Activated CD4-positive, alpha-beta T cell treated with anti-CD3 and anti-CD28 coated beads, Interleukin-2, amount 10 ng/mL, durations not matched to agents 7 days and 5 days (primary cell): ENCODE measurements at regions not wholly inside any gene's neighbourhood (a gene's known extent, or its start where the extent isn't known, plus 50 kb on each side); places are given as distances from the start of the nearest gene placed in this dataset.

Experiments
- CTCF ChIA-PET: fragments of 350-600 bp; sonication (Branson Sonifier 250); formaldehyde crosslinking; loops from one replicate; lab custom pipeline; 2021; ENCODE audit warnings: antibody characterized with exemption; lab: Charles Lee
- POLR2A ChIA-PET: fragments of 350-600 bp; sonication (Branson Sonifier 250); formaldehyde crosslinking; loops from one replicate; lab custom pipeline; 2021; ENCODE audit warnings: antibody characterized with exemption; lab: Charles Lee
- DNase-seq: peaks from one replicate; pipeline ENCODE4 v3.0.0-alpha.2; 2020
- H3K27ac Mint-ChIP-seq: one replicate; pipeline ENCODE4 v1.8.0; 2021; ENCODE audit warnings: mild to moderate bottlenecking, moderate library complexity, mixed read lengths
- H3K27me3 Mint-ChIP-seq: one replicate; pipeline ENCODE4 v1.8.0; 2021; ENCODE audit warnings: mixed read lengths
- H3K36me3 Mint-ChIP-seq: one replicate; pipeline ENCODE4 v1.8.0; 2021; ENCODE audit warnings: low read depth, mixed read lengths
- H3K4me1 Mint-ChIP-seq: one replicate; pipeline ENCODE4 v1.8.0; 2021; ENCODE audit warnings: mixed read lengths
- H3K4me3 Mint-ChIP-seq: one replicate; pipeline ENCODE4 v1.8.0; 2021; ENCODE audit warnings: mild to moderate bottlenecking, moderate library complexity, mixed read lengths
- H3K9me3 Mint-ChIP-seq: one replicate; pipeline ENCODE4 v1.8.0; 2021; ENCODE audit warnings: mixed read lengths

DNA sequence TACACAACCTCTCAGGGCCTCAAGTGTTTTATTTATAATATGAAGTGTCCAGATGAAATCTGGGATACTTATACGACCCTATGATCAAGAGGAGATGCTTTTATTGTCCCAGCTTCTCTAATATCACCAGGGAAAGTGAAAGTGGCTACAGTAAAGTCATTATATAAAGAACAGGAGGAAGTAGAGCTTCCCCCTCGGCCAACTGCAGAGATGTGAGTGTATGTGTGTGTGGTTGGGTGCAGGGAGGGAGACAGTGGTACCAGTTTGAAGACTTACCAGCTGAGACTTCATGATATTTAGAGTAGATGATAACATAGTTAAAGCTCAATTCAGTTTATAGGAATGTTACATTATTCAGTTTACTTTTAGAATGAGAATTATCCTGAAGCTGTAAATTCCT, 373.6 kb upstream of the DDI1 start:
- Mint-ChIP-seq H3K9me3 (no peaks in the 10 kb centered on the region), H3K4me3 (no peak overlapping the region), H3K36me3 (no peaks in the 10 kb centered on the region), H3K4me1 (no peaks in the 10 kb centered on the region), H3K27ac (no peak overlapping the region), H3K27me3 (no peaks in the 10 kb centered on the region)
- no peak for DNase-seq
- ChIA-PET CTCF (no interaction called here), POLR2A (no interaction called here)

- Mint-ChIP-seq H3K36me3 (no peaks in the 10 kb centered on the region), H3K4me3 (no peak overlapping the region), H3K27ac (no peak overlapping the region), H3K27me3 (no peaks in the 10 kb centered on the region), H3K9me3 (no peaks in the 10 kb centered on the region), H3K4me1 (no peaks in the 10 kb centered on the region)
- ChIA-PET POLR2A (no interaction called here), CTCF (interaction anchor here (0.6 kb wide), 1 partner anchor 953 kb away, joined by 3 read pairs; no protein-coding TSS in a partner anchor)
- no peak for DNase-seq
Observed at GRCh38 chr11:103668859-103669258, 367.6 kb upstream of the DDI1 start.

- CTCF ChIA-PET: interaction anchor here (1.7 kb wide), 1 partner anchor 10 kb away, joined by 4 read pairs; no protein-coding TSS in a partner anchor
- H3K4me3 Mint-ChIP-seq: no peak overlapping the region
Observed at GRCh38 chr11:103671143-103671651, 365.2 kb upstream of the DDI1 start.

DNA sequence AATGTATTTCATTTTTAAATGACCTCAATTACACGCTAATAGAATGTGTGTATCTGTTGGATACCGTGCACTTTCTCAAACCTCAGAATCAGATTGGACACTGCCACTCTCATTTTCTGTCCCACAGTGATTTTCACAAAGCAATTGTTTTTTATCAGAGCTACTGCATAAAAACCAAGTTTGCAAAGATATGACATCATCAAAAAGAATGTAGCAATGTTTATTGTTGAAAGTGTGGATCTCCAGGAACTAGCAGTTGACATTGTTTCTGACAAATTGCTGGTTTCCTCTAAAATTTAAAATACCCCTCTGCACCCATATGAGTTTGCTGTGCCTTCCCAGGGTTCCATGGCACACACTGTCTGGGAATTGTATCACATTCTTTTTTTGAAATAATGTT, 362.7 kb upstream of the DDI1 start:
- DNase-seq: no peak
- Mint-ChIP-seq H3K27me3 (no peaks in the 10 kb centered on the region), H3K9me3 (no peaks in the 10 kb centered on the region), H3K4me1 (no peaks in the 10 kb centered on the region), H3K36me3 (no peaks in the 10 kb centered on the region), H3K27ac (no peak overlapping the region), H3K4me3 (no peak overlapping the region)
- ChIA-PET POLR2A (no interaction called here), CTCF (no interaction called here)

More at GRCh38 chr11:103671143-103671651, 365.2 kb upstream of the DDI1 start:
- no peaks in the 10 kb centered on the region for H3K27me3 Mint-ChIP-seq
- no peak for DNase-seq
- H3K4me1 Mint-ChIP-seq: no peaks in the 10 kb centered on the region
- no peaks in the 10 kb centered on the region for H3K36me3 Mint-ChIP-seq
- H3K9me3 Mint-ChIP-seq: no peaks in the 10 kb centered on the region
- no peak overlapping the region for H3K27ac Mint-ChIP-seq
- POLR2A ChIA-PET: no interaction called here

DNA sequence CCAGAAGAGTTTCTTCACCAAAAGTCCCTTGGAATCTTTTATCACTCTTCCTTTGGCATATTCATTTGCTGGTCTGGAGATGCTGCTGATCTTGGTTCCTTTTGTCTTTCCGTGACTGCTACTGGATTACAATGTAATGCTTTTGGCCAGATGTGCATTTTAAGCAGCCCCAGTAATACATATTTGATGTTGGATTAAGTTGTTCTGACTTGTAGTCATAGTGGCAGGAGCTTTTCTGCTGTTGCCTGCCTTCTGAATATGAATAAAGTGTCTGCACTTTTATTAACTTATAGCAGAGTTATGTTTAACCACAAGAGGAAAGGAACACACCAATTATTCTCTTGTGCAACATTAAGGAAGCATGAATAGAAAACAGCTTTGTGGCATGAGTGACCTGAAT, 360.0 kb upstream of the DDI1 start:
- POLR2A ChIA-PET: no interaction called here

DNA sequence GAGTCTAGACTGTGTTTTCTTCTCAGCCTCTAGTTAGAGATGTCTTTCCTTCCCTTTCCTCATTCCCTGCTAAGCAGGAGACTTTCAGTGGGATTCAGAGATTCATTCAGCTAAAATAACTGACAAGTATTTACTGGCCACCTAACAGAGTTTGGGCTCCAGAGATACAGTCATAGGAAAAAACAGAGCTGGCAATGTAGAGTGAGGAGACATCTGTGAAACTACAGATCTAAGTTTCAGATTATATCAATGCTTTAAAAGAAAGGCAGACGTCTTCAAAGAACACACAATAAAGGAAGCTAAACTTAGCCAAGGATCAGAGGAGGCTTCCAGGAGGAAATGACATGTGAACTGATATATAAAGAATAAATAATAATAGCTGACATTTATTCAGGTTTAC, 355.6 kb upstream of the DDI1 start:
- Mint-ChIP-seq H3K4me1 (peaks cover 3% of the 10 kb centered on the region), H3K27me3 (no peaks in the 10 kb centered on the region), H3K27ac (no peak overlapping the region), H3K36me3 (no peaks in the 10 kb centered on the region), H3K9me3 (no peaks in the 10 kb centered on the region), H3K4me3 (no peak overlapping the region)
- POLR2A ChIA-PET: no interaction called here
- CTCF ChIA-PET: interaction anchor here (1.0 kb wide), 1 partner anchor 10 kb away, joined by 4 read pairs; no protein-coding TSS in a partner anchor
- DNase-seq: no peak

More for the DNA sequence above, 360.0 kb upstream of the DDI1 start:
- no peak for DNase-seq
- no peaks in the 10 kb centered on the region for H3K36me3 Mint-ChIP-seq
- H3K4me1 Mint-ChIP-seq: no peaks in the 10 kb centered on the region
- no peak overlapping the region for H3K4me3 Mint-ChIP-seq
- no peaks in the 10 kb centered on the region for H3K27me3 Mint-ChIP-seq
- CTCF ChIA-PET: interaction anchor here (0.6 kb wide), 1 partner anchor 46 kb away, joined by 5 read pairs; no protein-coding TSS in a partner anchor
- no peaks in the 10 kb centered on the region for H3K9me3 Mint-ChIP-seq
- no peak overlapping the region for H3K27ac Mint-ChIP-seq

GRCh38 chr11:103681855-103682254, 354.6 kb upstream of the DDI1 start:
- H3K36me3 Mint-ChIP-seq: no peaks in the 10 kb centered on the region
- ChIA-PET CTCF (interaction anchor here (0.9 to 1.2 kb wide), 2 partner anchors 10 to 20 kb away, joined by 3 to 5 read pairs; no protein-coding TSS in a partner anchor), POLR2A (no interaction called here)
- no peak for DNase-seq
- H3K4me1 Mint-ChIP-seq: peaks cover 3% of the 10 kb centered on the region
- H3K27me3 Mint-ChIP-seq: no peaks in the 10 kb centered on the region
- no peak overlapping the region for H3K4me3 Mint-ChIP-seq
- H3K27ac Mint-ChIP-seq: no peak overlapping the region
- H3K9me3 Mint-ChIP-seq: no peaks in the 10 kb centered on the region

GRCh38 chr11:103682318-103683184, 353.9 kb upstream of the DDI1 start:
- H3K36me3 Mint-ChIP-seq: no peaks in the 10 kb centered on the region
- no peak overlapping the region for H3K27ac Mint-ChIP-seq
- H3K4me3 Mint-ChIP-seq: no peak overlapping the region
- H3K4me1 Mint-ChIP-seq: peaks cover 3% of the 10 kb centered on the region
- POLR2A ChIA-PET: no interaction called here
- DNase-seq: peak; percentile 61
- no peaks in the 10 kb centered on the region for H3K27me3 Mint-ChIP-seq
- CTCF ChIA-PET: interaction anchor here (0.6 to 1.2 kb wide), 3 partner anchors 10 to 37 kb away, joined by 3 to 5 read pairs (median 3); no protein-coding TSS in a partner anchor
- no peaks in the 10 kb centered on the region for H3K9me3 Mint-ChIP-seq

GRCh38 chr11:103683576-103683975, 352.9 kb upstream of the DDI1 start:
- ChIA-PET CTCF (no interaction called here), POLR2A (no interaction called here)
- Mint-ChIP-seq H3K27me3 (no peaks in the 10 kb centered on the region), H3K36me3 (no peaks in the 10 kb centered on the region), H3K27ac (no peak overlapping the region), H3K9me3 (no peaks in the 10 kb centered on the region), H3K4me1 (peaks cover 3% of the 10 kb centered on the region), H3K4me3 (no peak overlapping the region)
- DNase-seq: no peak

GRCh38 chr11:103688924-103689323, 347.5 kb upstream of the DDI1 start:
- POLR2A ChIA-PET: no interaction called here
- no peaks in the 10 kb centered on the region for H3K27me3 Mint-ChIP-seq

GRCh38 chr11:103690356-103690755, 346.1 kb upstream of the DDI1 start:
- no peak for DNase-seq
- Mint-ChIP-seq H3K4me1 (no peaks in the 10 kb centered on the region), H3K4me3 (no peak overlapping the region), H3K36me3 (no peaks in the 10 kb centered on the region), H3K9me3 (no peaks in the 10 kb centered on the region), H3K27me3 (peaks cover 2% of the 10 kb centered on the region), H3K27ac (no peak overlapping the region)
- CTCF ChIA-PET: interaction anchor here (1.0 kb wide), 1 partner anchor 14 kb away, joined by 3 read pairs; no protein-coding TSS in a partner anchor
- POLR2A ChIA-PET: no interaction called here

More at GRCh38 chr11:103688924-103689323, 347.5 kb upstream of the DDI1 start:
- H3K9me3 Mint-ChIP-seq: no peaks in the 10 kb centered on the region
- DNase-seq: no peak
- no peaks in the 10 kb centered on the region for H3K4me1 Mint-ChIP-seq
- CTCF ChIA-PET: no interaction called here
- H3K36me3 Mint-ChIP-seq: no peaks in the 10 kb centered on the region
- no peak overlapping the region for H3K4me3 Mint-ChIP-seq
- no peak overlapping the region for H3K27ac Mint-ChIP-seq

GRCh38 chr11:103696123-103696522, 340.3 kb upstream of the DDI1 start:
- CTCF ChIA-PET: no interaction called here
- no peaks in the 10 kb centered on the region for H3K36me3 Mint-ChIP-seq
- no peaks in the 10 kb centered on the region for H3K4me1 Mint-ChIP-seq
- H3K27ac Mint-ChIP-seq: no peak overlapping the region
- POLR2A ChIA-PET: no interaction called here
- no peak for DNase-seq
- H3K27me3 Mint-ChIP-seq: peaks cover 2% of the 10 kb centered on the region
- H3K9me3 Mint-ChIP-seq: no peaks in the 10 kb centered on the region
- H3K4me3 Mint-ChIP-seq: no peak overlapping the region

DNA sequence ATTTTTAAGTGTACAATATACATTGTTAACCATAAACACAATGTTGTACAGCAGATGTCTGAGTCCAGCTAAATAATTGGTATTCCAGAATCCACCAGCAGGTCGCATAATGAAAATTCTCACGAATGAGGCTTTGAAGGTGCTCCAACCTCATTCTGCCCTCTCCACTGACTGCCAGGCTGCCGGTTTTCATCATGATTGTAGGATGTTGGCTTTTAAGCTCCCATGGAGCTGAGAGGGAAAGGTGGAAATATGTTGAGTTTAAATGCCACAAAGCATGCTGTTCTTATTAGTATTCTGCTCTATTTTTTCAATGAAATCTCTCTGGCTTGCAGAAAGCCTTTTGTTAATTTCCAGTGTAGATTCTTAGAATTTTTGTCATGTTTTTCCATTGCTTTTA, 337.2 kb upstream of the DDI1 start:
- Mint-ChIP-seq H3K27ac (no peak overlapping the region), H3K9me3 (no peaks in the 10 kb centered on the region), H3K27me3 (peaks cover 2% of the 10 kb centered on the region), H3K36me3 (no peaks in the 10 kb centered on the region), H3K4me3 (no peak overlapping the region), H3K4me1 (no peaks in the 10 kb centered on the region)
- CTCF ChIA-PET: no interaction called here
- POLR2A ChIA-PET: no interaction called here
- no peak for DNase-seq
